Bronchial epithelial cell (primary cell): ENCODE measurements at regions not wholly inside any gene's neighbourhood (a gene's known extent, or its start where the extent isn't known, plus 50 kb on each side); places are given as distances from the start of the nearest gene placed in this dataset.

Source experiments
- DNase-seq: peaks from one replicate; pipeline ENCODE4 v3.0.0-alpha.2; 2010; ENCODE audit warnings: low read depth
- FAIRE-seq: peaks from 2 replicates; lab custom pipeline; 2011; peaks lifted over from hg19 to GRCh38; lab: Jason Lieb, UNC
- H3K27me3 ChIP-seq: 2 replicates; pipeline ENCODE4 v1.5.1; 2011; ENCODE audit warnings: low read length; ENCODE audit not compliant: control insufficient read depth, insufficient read depth
- H3K36me3 ChIP-seq: 2 replicates; pipeline ENCODE4 v1.5.1; 2011; ENCODE audit warnings: low read length; ENCODE audit not compliant: control insufficient read depth, insufficient read depth
- H3K4me3 ChIP-seq: 2 replicates; pipeline ENCODE4 v1.5.1; 2011; ENCODE audit warnings: mild to moderate bottlenecking, low read depth, low read length, control low read depth
- CTCF ChIP-seq: IDR thresholded peaks from 2 replicates; pipeline ENCODE4 v1.5.1; 2011; ENCODE audit warnings: mild to moderate bottlenecking, moderate library complexity, low read length, control low read depth, inconsistent platforms; ENCODE audit not compliant: insufficient read depth, severe bottlenecking

- Histone ChIP-seq H3K4me3 (no peak overlapping the region), H3K36me3 (no peaks in the 10 kb centered on the region), H3K27me3 (no peaks in the 10 kb centered on the region)
- DNase-seq (no peak), FAIRE-seq (no peak)
- TF ChIP-seq CTCF: no peak
Measured at GRCh38 chr3:104458657-104459056, 908.1 kb upstream of the ALCAM start.

- H3K36me3 ChIP-seq: no peaks in the 10 kb centered on the region
- no peaks in the 10 kb centered on the region for H3K27me3 ChIP-seq
- TF ChIP-seq CTCF: peak; percentile 40
- FAIRE-seq (no peak), DNase-seq (peak; percentile 29)
- H3K4me3 ChIP-seq: no peak overlapping the region
Measured at GRCh38 chr3:104460477-104461406, 906.0 kb upstream of the ALCAM start.

- FAIRE-seq: no peak
Measured at GRCh38 chr3:104461431-104461830, 905.3 kb upstream of the ALCAM start.

GRCh38 chr3:104472221-104472620, 894.5 kb upstream of the ALCAM start:
- no peak overlapping the region for H3K4me3 ChIP-seq
- FAIRE-seq: no peak

More at GRCh38 chr3:104461431-104461830, 905.3 kb upstream of the ALCAM start:
- Histone ChIP-seq H3K27me3 (no peaks in the 10 kb centered on the region), H3K36me3 (no peaks in the 10 kb centered on the region), H3K4me3 (no peak overlapping the region)
- DNase-seq: no peak
- no peak for TF ChIP-seq CTCF

GRCh38 chr3:104474011-104474410, 892.7 kb upstream of the ALCAM start:
- no peak overlapping the region for H3K4me3 ChIP-seq
- no peak for TF ChIP-seq CTCF
- no peaks in the 10 kb centered on the region for H3K36me3 ChIP-seq
- no peaks in the 10 kb centered on the region for H3K27me3 ChIP-seq
- FAIRE-seq (no peak), DNase-seq (no peak)

More at GRCh38 chr3:104472221-104472620, 894.5 kb upstream of the ALCAM start:
- no peak for DNase-seq
- no peaks in the 10 kb centered on the region for H3K27me3 ChIP-seq
- H3K36me3 ChIP-seq: no peaks in the 10 kb centered on the region
- TF ChIP-seq CTCF: no peak

GRCh38 chr3:104503022-104503421, 863.7 kb upstream of the ALCAM start:
- TF ChIP-seq CTCF: no peak
- no peak overlapping the region for H3K4me3 ChIP-seq
- no peak for DNase-seq
- no peaks in the 10 kb centered on the region for H3K36me3 ChIP-seq
- H3K27me3 ChIP-seq: no peaks in the 10 kb centered on the region
- FAIRE-seq: no peak
